ENCODE measurements at regions not wholly inside any gene's neighbourhood (a gene's known extent, or its start where the extent isn't known, plus 50 kb on each side); places are given as distances from the start of the nearest gene placed in this dataset.

GRCh38 chr7:33724201-33724600 lies 181.1 kb upstream of the BMPER start:
- H3K4me3 ChIP-seq (ENCODE audit: low read depth, low read length), result no peak overlapping the region

GRCh38 chr7:33725111-33726025 lies 180.0 kb upstream of the BMPER start:
- no peaks in the 10 kb centered on the region for H3K27me3 ChIP-seq (ENCODE audit: insufficient read depth, low read depth, severe bottlenecking)
- no peak for TF ChIP-seq CTCF (IDR thresholded peaks at IDR 0.05; ENCODE audit: low read depth, low read length)
- DNase-seq, result no peak
- no peaks in the 10 kb centered on the region for H3K9me3 ChIP-seq (ENCODE audit: severe bottlenecking)
- H3K4me3 ChIP-seq (ENCODE audit: low read depth, low read length), result no peak overlapping the region
- H3K36me3 ChIP-seq, result no peaks in the 10 kb centered on the region
- H3K27ac ChIP-seq, result no peak overlapping the region

More at GRCh38 chr7:33724201-33724600, 181.1 kb upstream of the BMPER start:
- Histone ChIP-seq H3K27ac (no peak overlapping the region), H3K27me3 (ENCODE audit: insufficient read depth, low read depth, severe bottlenecking) (no peaks in the 10 kb centered on the region), H3K9me3 (ENCODE audit: severe bottlenecking) (no peaks in the 10 kb centered on the region), H3K36me3 (no peaks in the 10 kb centered on the region)
- no peak for DNase-seq
- TF ChIP-seq CTCF (IDR thresholded peaks at IDR 0.05; ENCODE audit: low read depth, low read length), result no peak

- no peaks in the 10 kb centered on the region for H3K27me3 ChIP-seq (ENCODE audit: insufficient read depth, low read depth, severe bottlenecking)
- H3K27ac ChIP-seq, result no peak overlapping the region
- no peaks in the 10 kb centered on the region for H3K9me3 ChIP-seq (ENCODE audit: severe bottlenecking)
- TF ChIP-seq CTCF (IDR thresholded peaks at IDR 0.05; ENCODE audit: low read depth, low read length), result no peak
- no peak for DNase-seq
- no peaks in the 10 kb centered on the region for H3K36me3 ChIP-seq
- no peak overlapping the region for H3K4me3 ChIP-seq (ENCODE audit: low read depth, low read length)
These were observed 178.8 kb upstream of the BMPER start for GRCh38 chr7:33726582-33726981.

- H3K9me3 ChIP-seq (ENCODE audit: severe bottlenecking), result no peaks in the 10 kb centered on the region
- DNase-seq, result no peak
- no peak for TF ChIP-seq CTCF (IDR thresholded peaks at IDR 0.05; ENCODE audit: low read depth, low read length)
- H3K27ac ChIP-seq, result no peak overlapping the region
- H3K27me3 ChIP-seq (ENCODE audit: insufficient read depth, low read depth, severe bottlenecking), result no peaks in the 10 kb centered on the region
- H3K36me3 ChIP-seq, result no peaks in the 10 kb centered on the region
- no peak overlapping the region for H3K4me3 ChIP-seq (ENCODE audit: low read depth, low read length)
These were observed 178.0 kb upstream of the BMPER start for GRCh38 chr7:33727315-33727714.

- no peak for TF ChIP-seq CTCF (IDR thresholded peaks at IDR 0.05; ENCODE audit: low read depth, low read length)
- no peak for DNase-seq
- Histone ChIP-seq H3K4me3 (ENCODE audit: low read depth, low read length) (no peak overlapping the region), H3K36me3 (no peaks in the 10 kb centered on the region), H3K9me3 (ENCODE audit: severe bottlenecking) (no peaks in the 10 kb centered on the region), H3K27ac (no peak overlapping the region), H3K27me3 (ENCODE audit: insufficient read depth, low read depth, severe bottlenecking) (no peaks in the 10 kb centered on the region)
These were observed 176.3 kb upstream of the BMPER start for GRCh38 chr7:33728873-33729551.
